BE2C (cell line): ENCODE measurements at regions not wholly inside any gene's neighbourhood (a gene's known extent, or its start where the extent isn't known, plus 50 kb on each side); places are given as distances from the start of the nearest gene placed in this dataset.

Experiments
- DNase-seq: peaks from one replicate; pipeline ENCODE4 v3.0.0-alpha.2; 2020
- H3K27me3 ChIP-seq: fragments of 250-450 bp; sonication (Bioruptor Pico); 2 replicates; pipeline ENCODE4 v1.5.1; 2020; ENCODE audit warnings: mild to moderate bottlenecking
- H3K36me3 ChIP-seq: fragments of 250-450 bp; sonication (Bioruptor Pico); 2 replicates; pipeline ENCODE4 v1.5.1; 2020; ENCODE audit warnings: mild to moderate bottlenecking
- H3K4me1 ChIP-seq: fragments of 250-450 bp; sonication (Bioruptor Pico); 2 replicates; pipeline ENCODE4 v1.5.1; 2020
- H3K4me3 ChIP-seq: 2 replicates; pipeline ENCODE4 v1.5.1; 2011; ENCODE audit warnings: low read depth, low read length
- H3K9me3 ChIP-seq: fragments of 250-450 bp; sonication (Bioruptor Pico); 2 replicates; pipeline ENCODE4 v1.5.1; 2020
- CTCF ChIP-seq: IDR thresholded peaks from 2 replicates; pipeline ENCODE4 v1.5.1; 2012; ENCODE audit warnings: mild to moderate bottlenecking, low read depth, low read length

- no peak for TF ChIP-seq CTCF
- H3K27me3 ChIP-seq, result no peaks in the 10 kb centered on the region
- no peaks in the 10 kb centered on the region for H3K36me3 ChIP-seq
- DNase-seq, result no peak
- H3K4me1 ChIP-seq, result no peaks in the 10 kb centered on the region; the same call in 1 of the 2 replicates
- H3K9me3 ChIP-seq, result no peaks in the 10 kb centered on the region
- H3K4me3 ChIP-seq, result no peak overlapping the region
Measured at GRCh38 chr5:104754311-104754995, 1191.9 kb upstream of the NUDT12 start.

- H3K4me3 ChIP-seq, result no peak overlapping the region
- H3K9me3 ChIP-seq, result no peaks in the 10 kb centered on the region; the same call in 1 of the 2 replicates
- no peaks in the 10 kb centered on the region for H3K36me3 ChIP-seq
- no peak for DNase-seq
- H3K27me3 ChIP-seq, result no peaks in the 10 kb centered on the region
- no peak for TF ChIP-seq CTCF
- H3K4me1 ChIP-seq, result no peaks in the 10 kb centered on the region; the same call in 1 of the 2 replicates
Measured at GRCh38 chr5:104751969-104752368, 1189.4 kb upstream of the NUDT12 start.

GRCh38 chr5:104739905-104740304, 1177.3 kb upstream of the NUDT12 start:
- H3K36me3 ChIP-seq, result no peaks in the 10 kb centered on the region
- no peaks in the 10 kb centered on the region for H3K4me1 ChIP-seq
- no peak overlapping the region for H3K4me3 ChIP-seq
- H3K27me3 ChIP-seq, result no peaks in the 10 kb centered on the region
- no peak for DNase-seq
- no peaks in the 10 kb centered on the region for H3K9me3 ChIP-seq
- no peak for TF ChIP-seq CTCF

GRCh38 chr5:104739503-104739902, 1176.9 kb upstream of the NUDT12 start:
- Histone ChIP-seq H3K36me3 (no peaks in the 10 kb centered on the region), H3K4me3 (no peak overlapping the region), H3K9me3 (no peaks in the 10 kb centered on the region), H3K4me1 (no peaks in the 10 kb centered on the region), H3K27me3 (no peaks in the 10 kb centered on the region)
- no peak for DNase-seq
- no peak for TF ChIP-seq CTCF

GRCh38 chr5:104736073-104736472, 1173.5 kb upstream of the NUDT12 start:
- DNase-seq, result no peak
- no peaks in the 10 kb centered on the region for H3K36me3 ChIP-seq
- no peak for TF ChIP-seq CTCF

GRCh38 chr5:104734046-104734445, 1171.5 kb upstream of the NUDT12 start:
- H3K9me3 ChIP-seq, result no peaks in the 10 kb centered on the region
- no peak overlapping the region for H3K4me3 ChIP-seq
- H3K4me1 ChIP-seq, result peaks cover 3% of the 10 kb centered on the region; the same call in 1 of the 2 replicates
- TF ChIP-seq CTCF, result peak; percentile 46
- no peaks in the 10 kb centered on the region for H3K36me3 ChIP-seq
- no peak for DNase-seq
- H3K27me3 ChIP-seq, result no peaks in the 10 kb centered on the region

More at GRCh38 chr5:104736073-104736472, 1173.5 kb upstream of the NUDT12 start:
- Histone ChIP-seq H3K4me3 (no peak overlapping the region), H3K27me3 (no peaks in the 10 kb centered on the region), H3K9me3 (no peaks in the 10 kb centered on the region), H3K4me1 (peaks cover 3% of the 10 kb centered on the region; the same call in 1 of the 2 replicates)
